Right cardiac atrium (tissue), 5 donors: ENCODE measurements at regions not wholly inside any gene's neighbourhood (a gene's known extent, or its start where the extent isn't known, plus 50 kb on each side); places are given as distances from the start of the nearest gene placed in this dataset.
"Not testable (repeated sequence)": the region's sequence is repeated elsewhere in the genome, so short reads cannot be mapped to it uniquely, and the experiment has no call there.

Experiments
- ATAC-seq, 2 donors: fragments of 200-7000 bp; cut with Tn5 transposase; one replicate each; pipeline versions ENCODE4 v1.8.0 to v1.9.1; 2020; ENCODE audit warnings: moderate library complexity in 2 of 2, mild to moderate bottlenecking in 1 of 2
- DNase-seq, 3 donors: peaks; one replicate each; pipeline ENCODE4 v3.0.0-alpha.2; 2020
- H3K27ac ChIP-seq: one replicate; pipeline ENCODE4 v1.5.1; 2013; ENCODE audit warnings: mild to moderate bottlenecking, low read length, control low read depth, moderate library complexity
- H3K27me3 ChIP-seq: one replicate; pipeline ENCODE4 v1.6.1; 2013; ENCODE audit not compliant: control insufficient read depth, insufficient read depth
- H3K4me1 ChIP-seq: one replicate; pipeline ENCODE4 v1.6.1; 2013; ENCODE audit warnings: low read length; ENCODE audit not compliant: control insufficient read depth, insufficient read depth
- H3K4me3 ChIP-seq: one replicate; pipeline ENCODE4 v1.5.1; 2013; ENCODE audit warnings: low read length, control low read depth
- H3K9me3 ChIP-seq: one replicate; pipeline ENCODE4 v1.6.1; 2013; ENCODE audit warnings: low read length; ENCODE audit not compliant: control insufficient read depth
- WGBS: extraction: QIAGEN DNeasy Blood & Tissue Kit; methylation state at CpG from one replicate; pipeline ENCODE4 v1.1.7; 2013; 5-methylcytosine and 5-hydroxymethylcytosine counted together
- intact Hi-C, 4 donors: fragments of 100-400 bp; cut with DNase I; formaldehyde crosslinking; loops; one replicate each; pipeline versions ENCODE4 v1.11.0 to v1.14.0; 2022 to 2023
- donor health status: healthy with polysubstance abuse.
- donor health status: DM: no; HTN: yes; CAD: no.
- donor health status: DM: no; HTN: no; CAD: no.
- donor health status: DM: no; HTN: yes; CAD: no; lungs with severe emphysema.
- donor health status: DM: yes; HTN: yes; CAD: no.

- H3K4me1 ChIP-seq, H3K4me3 ChIP-seq, DNase-seq, H3K27me3 ChIP-seq, H3K9me3 ChIP-seq, H3K27ac ChIP-seq, ATAC-seq, intact Hi-C loops: not testable (repeated sequence)
- 86% methylated on average over 7 of the region's 7 CpGs for WGBS
Measured at GRCh38 chr1:91207691-91208090, 185.9 kb upstream of the ZNF644 start.

- intact Hi-C loops, H3K4me3 ChIP-seq, DNase-seq, H3K27me3 ChIP-seq, ATAC-seq, H3K4me1 ChIP-seq, H3K27ac ChIP-seq, H3K9me3 ChIP-seq: not testable (repeated sequence)
- 97% methylated on average over 9 of the region's 9 CpGs for WGBS
Measured at GRCh38 chr1:91204150-91204549, 182.3 kb upstream of the ZNF644 start.

GRCh38 chr1:91201694-91202093 is 179.9 kb upstream of the ZNF644 start:
- Histone ChIP-seq H3K4me3 (no peak overlapping the region), H3K27me3 (no peaks in the 10 kb centered on the region), H3K4me1 (no peaks in the 10 kb centered on the region), H3K9me3 (no peaks in the 10 kb centered on the region), H3K27ac (no peak overlapping the region)
- intact Hi-C loops, result no loop called here
- no peak for DNase-seq
- ATAC-seq, result no peak
- WGBS, result 69% methylated on average over 1 of the region's 1 CpG

- no peaks in the 10 kb centered on the region for H3K9me3 ChIP-seq
- no peaks in the 10 kb centered on the region for H3K4me1 ChIP-seq
- WGBS, result 59% methylated on average over 3 of the region's 3 CpGs
- H3K4me3 ChIP-seq, result no peak overlapping the region
- ATAC-seq, result no peak
- intact Hi-C loops, result no loop called here
- no peak for DNase-seq
- H3K27me3 ChIP-seq, result no peaks in the 10 kb centered on the region
- no peak overlapping the region for H3K27ac ChIP-seq
Measured at GRCh38 chr1:91201176-91201575, 179.3 kb upstream of the ZNF644 start.

- intact Hi-C loops, result no loop called here
- no peak overlapping the region for H3K4me3 ChIP-seq
- ATAC-seq (no peak), DNase-seq (no peak)
- WGBS, result 59% methylated on average over 5 of the region's 5 CpGs
- no peaks in the 10 kb centered on the region for H3K9me3 ChIP-seq
- H3K27me3 ChIP-seq, result no peaks in the 10 kb centered on the region
- no peak overlapping the region for H3K27ac ChIP-seq
- no peaks in the 10 kb centered on the region for H3K4me1 ChIP-seq
Measured at GRCh38 chr1:91200675-91201074, 178.8 kb upstream of the ZNF644 start.

GRCh38 chr1:91199988-91200387 is 178.2 kb upstream of the ZNF644 start:
- ATAC-seq (no peak), DNase-seq (no peak)
- Histone ChIP-seq H3K27ac (no peak overlapping the region), H3K4me1 (no peaks in the 10 kb centered on the region), H3K4me3 (no peak overlapping the region), H3K27me3 (no peaks in the 10 kb centered on the region), H3K9me3 (no peaks in the 10 kb centered on the region)
- intact Hi-C loops, result no loop called here
- WGBS, result 65% methylated on average over 6 of the region's 6 CpGs

GRCh38 chr1:91190996-91191395 is 169.2 kb upstream of the ZNF644 start:
- intact Hi-C loops, result no loop called here
- H3K27me3 ChIP-seq, result no peaks in the 10 kb centered on the region
- H3K4me3 ChIP-seq, result no peak overlapping the region
- H3K27ac ChIP-seq, result no peak overlapping the region
- ATAC-seq, result no peak
- WGBS, result 89% methylated on average over 4 of the region's 4 CpGs
- no peak for DNase-seq
- no peaks in the 10 kb centered on the region for H3K4me1 ChIP-seq
- no peaks in the 10 kb centered on the region for H3K9me3 ChIP-seq

GRCh38 chr1:91189096-91189495 is 167.3 kb upstream of the ZNF644 start:
- DNase-seq (no peak), ATAC-seq (no peak)
- Histone ChIP-seq H3K27ac (no peak overlapping the region), H3K27me3 (no peaks in the 10 kb centered on the region), H3K4me3 (no peak overlapping the region), H3K9me3 (no peaks in the 10 kb centered on the region), H3K4me1 (no peaks in the 10 kb centered on the region)
- 66% methylated on average over 4 of the region's 4 CpGs for WGBS
- intact Hi-C loops, result no loop called here

- not testable (repeated sequence) for H3K9me3 ChIP-seq
Measured at GRCh38 chr1:91182807-91183206, 161.0 kb upstream of the ZNF644 start.

GRCh38 chr1:91176250-91176649 is 154.4 kb upstream of the ZNF644 start:
- intact Hi-C loops, result no loop called here
- no peaks in the 10 kb centered on the region for H3K27me3 ChIP-seq
- no peak for DNase-seq
- H3K27ac ChIP-seq, result no peak overlapping the region
- ATAC-seq, result no peak
- peaks cover 3% of the 10 kb centered on the region for H3K4me1 ChIP-seq
- 49% methylated on average over 1 of the region's 1 CpG for WGBS
- H3K4me3 ChIP-seq, result no peak overlapping the region
- no peaks in the 10 kb centered on the region for H3K9me3 ChIP-seq

More at GRCh38 chr1:91182807-91183206, 161.0 kb upstream of the ZNF644 start:
- H3K27ac ChIP-seq, intact Hi-C loops, DNase-seq, ATAC-seq, H3K4me1 ChIP-seq, H3K27me3 ChIP-seq, H3K4me3 ChIP-seq: not testable (repeated sequence)

GRCh38 chr1:91174734-91175133 is 152.9 kb upstream of the ZNF644 start:
- H3K4me3 ChIP-seq, result no peak overlapping the region
- H3K9me3 ChIP-seq, result no peaks in the 10 kb centered on the region
- H3K27ac ChIP-seq, result no peak overlapping the region
- ATAC-seq, result no peak
- no peak for DNase-seq
- 78% methylated on average over 3 of the region's 3 CpGs for WGBS
- H3K4me1 ChIP-seq, result peaks cover 3% of the 10 kb centered on the region
- H3K27me3 ChIP-seq, result no peaks in the 10 kb centered on the region
- intact Hi-C loops, result no loop called here

GRCh38 chr1:91173346-91173890 is 151.6 kb upstream of the ZNF644 start:
- no peaks in the 10 kb centered on the region for H3K9me3 ChIP-seq
- WGBS, result 44% methylated on average over 9 of the region's 9 CpGs
- intact Hi-C loops, result no loop called here
- no peak for DNase-seq
- H3K4me1 ChIP-seq, result peaks cover 3% of the 10 kb centered on the region
- no peak overlapping the region for H3K27ac ChIP-seq
- no peak overlapping the region for H3K4me3 ChIP-seq
- ATAC-seq, result no peak
- H3K27me3 ChIP-seq, result no peaks in the 10 kb centered on the region
